ENCODE measurements at regions not wholly inside any gene's neighbourhood (a gene's known extent, or its start where the extent isn't known, plus 50 kb on each side); places are given as distances from the start of the nearest gene placed in this dataset.

GRCh38 chr9:759983-760736 is 81.3 kb upstream of the DMRT1 start:
- ChIA-PET POLR2A (no interaction called here), CTCF (interaction anchor here (1.6 kb wide), 1 partner anchor 12 kb away, joined by 3 read pairs; no protein-coding TSS in a partner anchor)
- H3K9me3 ChIP-seq (ENCODE audit: control insufficient read depth, insufficient read depth, low read length), result no peaks in the 10 kb centered on the region
- no peak overlapping the region for H3K4me3 ChIP-seq (ENCODE audit: low read depth, low read length)
- H3K27ac ChIP-seq (ENCODE audit: low read depth, low read length), result no peak overlapping the region
- no peaks in the 10 kb centered on the region for H3K27me3 ChIP-seq (ENCODE audit: control insufficient read depth, insufficient read depth, low read length)
- DNase-seq (ENCODE audit: low read depth, low spot score), result no peak
- no peak for TF ChIP-seq CTCF (IDR thresholded peaks at IDR 0.05; ENCODE audit: low read depth, low read length)

- DNase-seq (ENCODE audit: low read depth, low spot score), result peak; percentile 18
- POLR2A ChIA-PET, result interaction anchor here (1.0 to 1.2 kb wide), 2 partner anchors 31 to 40 kb away, joined by 3 read pairs; no protein-coding TSS in a partner anchor
- Histone ChIP-seq H3K27ac (ENCODE audit: low read depth, low read length) (no peak overlapping the region), H3K27me3 (ENCODE audit: control insufficient read depth, insufficient read depth, low read length) (peaks cover 4% of the 10 kb centered on the region), H3K4me3 (ENCODE audit: low read depth, low read length) (no peak overlapping the region), H3K9me3 (ENCODE audit: control insufficient read depth, insufficient read depth, low read length) (no peaks in the 10 kb centered on the region)
- TF ChIP-seq CTCF (IDR thresholded peaks at IDR 0.05; ENCODE audit: low read depth, low read length), result no peak
- CTCF ChIA-PET, result interaction anchor here (0.6 to 1.6 kb wide), 3 partner anchors 13 to 148 kb away, joined by 3 to 4 read pairs (median 3); no protein-coding TSS in a partner anchor
These were observed 80.2 kb upstream of the DMRT1 start for GRCh38 chr9:761176-761792.

GRCh38 chr9:761793-762560 is 79.5 kb upstream of the DMRT1 start:
- no peak for TF ChIP-seq CTCF (IDR thresholded peaks at IDR 0.05; ENCODE audit: low read depth, low read length)
- H3K9me3 ChIP-seq (ENCODE audit: control insufficient read depth, insufficient read depth, low read length), result no peaks in the 10 kb centered on the region; the same call in 1 of the 2 replicates
- DNase-seq (ENCODE audit: low read depth, low spot score), result no peak
- peaks cover 4% of the 10 kb centered on the region for H3K27me3 ChIP-seq (ENCODE audit: control insufficient read depth, insufficient read depth, low read length)
- H3K4me3 ChIP-seq (ENCODE audit: low read depth, low read length), result no peak overlapping the region
- no peak overlapping the region for H3K27ac ChIP-seq (ENCODE audit: low read depth, low read length)
- ChIA-PET CTCF (interaction anchor here (0.6 to 1.6 kb wide), 3 partner anchors 13 to 372 kb away, joined by 3 to 4 read pairs (median 4); no protein-coding TSS in a partner anchor), POLR2A (interaction anchor here (1.0 to 1.2 kb wide), 2 partner anchors 31 to 40 kb away, joined by 3 read pairs; no protein-coding TSS in a partner anchor)

GRCh38 chr9:763692-764091 is 77.8 kb upstream of the DMRT1 start:
- H3K4me3 ChIP-seq (ENCODE audit: low read depth, low read length), result no peak overlapping the region
- ChIA-PET CTCF (interaction anchor here (0.8 to 1.9 kb wide), 6 partner anchors 8 to 150 kb away, joined by 3 to 14 read pairs (median 4); no protein-coding TSS in a partner anchor), POLR2A (no interaction called here)
- peaks cover 4% of the 10 kb centered on the region for H3K27me3 ChIP-seq (ENCODE audit: control insufficient read depth, insufficient read depth, low read length)
- H3K27ac ChIP-seq (ENCODE audit: low read depth, low read length), result no peak overlapping the region
- H3K9me3 ChIP-seq (ENCODE audit: control insufficient read depth, insufficient read depth, low read length), result no peaks in the 10 kb centered on the region; the same call in 1 of the 2 replicates
- no peak for TF ChIP-seq CTCF (IDR thresholded peaks at IDR 0.05; ENCODE audit: low read depth, low read length)
- no peak for DNase-seq (ENCODE audit: low read depth, low spot score)

Data from AG04450 (cell line).